CD4-positive, alpha-beta T cell (primary cell): ENCODE measurements at regions not wholly inside any gene's neighbourhood (a gene's known extent, or its start where the extent isn't known, plus 50 kb on each side); places are given as distances from the start of the nearest gene placed in this dataset.

Experiments used
- ATAC-seq: fragments of 200-7000 bp; cut with Tn5 transposase; one replicate; pipeline ENCODE4 v1.10.0; 2022; ENCODE audit warnings: mild to moderate bottlenecking; ENCODE audit not compliant: poor library complexity
- CTCF ChIA-PET: fragments of 350-600 bp; sonication (Branson Sonifier 250); formaldehyde crosslinking; loops from one replicate; lab custom pipeline; 2021; ENCODE audit warnings: antibody characterized with exemption, inconsistent platforms; lab: Charles Lee
- POLR2A ChIA-PET: fragments of 350-600 bp; sonication (Branson Sonifier 250); formaldehyde crosslinking; loops from one replicate; lab custom pipeline; 2021; ENCODE audit warnings: antibody characterized with exemption, inconsistent platforms; lab: Charles Lee
- DNase-seq, 14 experiments: peaks; one replicate each; pipeline ENCODE4 v3.0.0-alpha.2; 2013 to 2020; ENCODE audit warnings: mixed read lengths in 2 of 14
- H3K27ac ChIP-seq, 2 donors: one replicate each; pipeline versions ENCODE4 v1.5.1 to v1.7.0; 2013; ENCODE audit warnings: low read length in 2 of 2, low read depth in 1 of 2, mild to moderate bottlenecking in 1 of 2
- H3K27me3 ChIP-seq, 2 experiments: 1 replicate in 1 of 2; 2 replicates in 1 of 2; pipeline versions ENCODE4 v1.6.1 to v1.7.0; 2013; ENCODE audit warnings: low read length in 2 of 2, control low read depth in 1 of 2, mild to moderate bottlenecking in 1 of 2, moderate library complexity in 1 of 2; ENCODE audit not compliant: insufficient read depth in 2 of 2, control insufficient read depth in 1 of 2
- H3K36me3 ChIP-seq: one replicate; pipeline ENCODE4 v1.6.1; 2013; ENCODE audit warnings: low read length, control low read depth; ENCODE audit not compliant: insufficient read depth
- H3K4me1 ChIP-seq: one replicate; pipeline ENCODE4 v1.6.1; 2013; ENCODE audit warnings: low read length, control low read depth; ENCODE audit not compliant: insufficient read depth
- H3K4me3 ChIP-seq: one replicate; pipeline ENCODE4 v1.5.1; 2013; ENCODE audit warnings: mild to moderate bottlenecking, low read length, moderate library complexity
- H3K9me3 ChIP-seq, 2 experiments: 1 replicate in 1 of 2; 2 replicates in 1 of 2; pipeline versions ENCODE4 v1.6.1 to v1.7.0; 2013; ENCODE audit warnings: low read length in 2 of 2, mild to moderate bottlenecking in 2 of 2, control low read depth in 1 of 2, moderate library complexity in 1 of 2; ENCODE audit not compliant: control insufficient read depth in 1 of 2, insufficient read depth in 1 of 2
- H3K27ac Mint-ChIP-seq: one replicate; pipeline ENCODE4 v1.8.0; 2020; ENCODE audit warnings: mixed read lengths
- H3K27me3 Mint-ChIP-seq: one replicate; pipeline ENCODE4 v1.8.0; 2021; ENCODE audit warnings: mixed read lengths
- H3K36me3 Mint-ChIP-seq: one replicate; pipeline ENCODE4 v1.8.0; 2021; ENCODE audit warnings: low read depth, mixed read lengths
- H3K4me1 Mint-ChIP-seq: one replicate; pipeline ENCODE4 v1.8.0; 2021; ENCODE audit warnings: low read depth, mixed read lengths
- H3K4me3 Mint-ChIP-seq: one replicate; pipeline ENCODE4 v1.8.0; 2020; ENCODE audit warnings: mild to moderate bottlenecking, mixed read lengths
- H3K9me3 Mint-ChIP-seq: one replicate; pipeline ENCODE4 v1.8.0; 2020; ENCODE audit warnings: mixed read lengths
- CTCF ChIP-seq: fragments of 200-600 bp; IDR thresholded peaks from one replicate; pipeline ENCODE4 v1.8.0; 2022; ENCODE audit warnings: antibody characterized with exemption, mild to moderate bottlenecking
- intact Hi-C, 2 experiments: fragments of 100-400 bp; cut with DNase I in 1 of 2; cut with micrococcal nuclease in 1 of 2; formaldehyde crosslinking; loops; one replicate each; pipeline versions ENCODE4 v1.15.1 to v1.9.0; 2023 to 2025; cut with DNase I, micrococcal nuclease

- ChIA-PET CTCF (no interaction called here), POLR2A (no interaction called here)
- no peaks in the 10 kb centered on the region for H3K4me1 ChIP-seq
- H3K9me3 ChIP-seq: no peaks in the 10 kb centered on the region
- H3K27ac ChIP-seq: no peak overlapping the region
- DNase-seq: no peak
- no peaks in the 10 kb centered on the region for H3K36me3 Mint-ChIP-seq
- H3K27ac Mint-ChIP-seq: no peak overlapping the region
- no peaks in the 10 kb centered on the region for H3K4me1 Mint-ChIP-seq
- no peak for ATAC-seq
- TF ChIP-seq CTCF: no peak
- intact Hi-C loops: no loop called here
- H3K4me3 ChIP-seq: no peak overlapping the region
- no peak overlapping the region for H3K4me3 Mint-ChIP-seq
- no peaks in the 10 kb centered on the region for H3K27me3 ChIP-seq
- no peaks in the 10 kb centered on the region for H3K27me3 Mint-ChIP-seq
- H3K9me3 Mint-ChIP-seq: no peaks in the 10 kb centered on the region
- no peaks in the 10 kb centered on the region for H3K36me3 ChIP-seq
These were observed 221.1 kb upstream of the ACTBL2 start for GRCh38 chr5:57703721-57704120.

DNA sequence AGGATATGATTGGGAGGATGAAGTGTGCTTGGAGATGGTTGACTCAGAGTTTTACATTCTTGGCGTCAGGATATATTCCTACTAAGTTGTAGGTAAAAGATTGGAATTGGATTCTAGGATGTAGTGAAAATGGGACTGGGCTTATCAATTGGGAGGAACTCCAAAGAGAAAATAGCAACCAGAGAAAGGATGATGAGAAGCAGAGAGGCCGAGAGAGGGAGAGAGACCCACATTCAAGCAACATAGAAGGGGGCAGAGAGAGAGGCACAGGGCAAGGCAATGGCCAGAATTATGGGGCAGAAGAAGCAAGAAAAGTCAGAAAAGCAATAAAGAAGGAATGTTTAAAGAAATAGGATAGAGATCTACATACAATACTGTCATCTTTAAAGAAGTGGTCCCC, 217.9 kb upstream of the ACTBL2 start:
- no peak overlapping the region for H3K27ac Mint-ChIP-seq
- Histone ChIP-seq H3K27ac (no peak overlapping the region), H3K4me1 (no peaks in the 10 kb centered on the region), H3K36me3 (no peaks in the 10 kb centered on the region), H3K9me3 (no peaks in the 10 kb centered on the region), H3K4me3 (no peak overlapping the region), H3K27me3 (no peaks in the 10 kb centered on the region)
- ChIA-PET CTCF (no interaction called here), POLR2A (no interaction called here)
- no peaks in the 10 kb centered on the region for H3K4me1 Mint-ChIP-seq
- no peaks in the 10 kb centered on the region for H3K27me3 Mint-ChIP-seq
- intact Hi-C loops: no loop called here
- no peak for ATAC-seq
- H3K4me3 Mint-ChIP-seq: no peak overlapping the region
- H3K36me3 Mint-ChIP-seq: no peaks in the 10 kb centered on the region
- no peak for TF ChIP-seq CTCF
- no peaks in the 10 kb centered on the region for H3K9me3 Mint-ChIP-seq
- DNase-seq: no peak

GRCh38 chr5:57700072-57700471, 217.5 kb upstream of the ACTBL2 start:
- CTCF ChIA-PET: no interaction called here
- DNase-seq (no peak), ATAC-seq (no peak)
- no peak for TF ChIP-seq CTCF
- Histone ChIP-seq H3K27ac (no peak overlapping the region), H3K9me3 (no peaks in the 10 kb centered on the region), H3K4me1 (no peaks in the 10 kb centered on the region), H3K4me3 (no peak overlapping the region), H3K27me3 (no peaks in the 10 kb centered on the region), H3K36me3 (no peaks in the 10 kb centered on the region)
- Mint-ChIP-seq H3K4me3 (no peak overlapping the region), H3K4me1 (no peaks in the 10 kb centered on the region), H3K9me3 (no peaks in the 10 kb centered on the region), H3K27me3 (no peaks in the 10 kb centered on the region), H3K36me3 (no peaks in the 10 kb centered on the region), H3K27ac (no peak overlapping the region)
- POLR2A ChIA-PET: no interaction called here
- intact Hi-C loops: no loop called here
